ENCODE measurements at regions not wholly inside any gene's neighbourhood (a gene's known extent, or its start where the extent isn't known, plus 50 kb on each side); places are given as distances from the start of the nearest gene placed in this dataset.
"Not testable (repeated sequence)": the region's sequence is repeated elsewhere in the genome, so short reads cannot be mapped to it uniquely, and the experiment has no call there.

DNA sequence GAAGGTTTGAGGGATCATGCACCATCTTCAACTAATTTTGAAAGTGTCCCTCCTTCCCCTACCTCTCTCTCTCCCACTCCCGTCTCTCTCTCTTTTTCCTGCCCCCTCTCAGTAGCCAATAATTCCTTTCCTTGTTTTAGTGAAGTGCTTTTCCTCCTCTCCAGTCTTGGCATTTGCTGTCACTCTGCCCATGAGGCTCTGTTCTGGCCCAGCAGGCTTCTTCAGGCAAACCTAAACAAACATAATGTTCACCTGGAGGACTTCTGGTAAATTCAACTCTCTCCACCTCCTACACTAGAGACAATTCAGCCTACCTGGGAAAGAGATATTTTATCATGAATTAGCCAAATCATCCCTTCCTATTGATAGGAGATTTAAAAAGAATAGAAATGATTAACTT, 86.6 kb upstream of the ADRA1D start:
- DNase-seq (ENCODE audit: extremely low read depth in 1 of 11, low read depth in 9 of 11, low spot score in 4 of 11): no peak

DNA sequence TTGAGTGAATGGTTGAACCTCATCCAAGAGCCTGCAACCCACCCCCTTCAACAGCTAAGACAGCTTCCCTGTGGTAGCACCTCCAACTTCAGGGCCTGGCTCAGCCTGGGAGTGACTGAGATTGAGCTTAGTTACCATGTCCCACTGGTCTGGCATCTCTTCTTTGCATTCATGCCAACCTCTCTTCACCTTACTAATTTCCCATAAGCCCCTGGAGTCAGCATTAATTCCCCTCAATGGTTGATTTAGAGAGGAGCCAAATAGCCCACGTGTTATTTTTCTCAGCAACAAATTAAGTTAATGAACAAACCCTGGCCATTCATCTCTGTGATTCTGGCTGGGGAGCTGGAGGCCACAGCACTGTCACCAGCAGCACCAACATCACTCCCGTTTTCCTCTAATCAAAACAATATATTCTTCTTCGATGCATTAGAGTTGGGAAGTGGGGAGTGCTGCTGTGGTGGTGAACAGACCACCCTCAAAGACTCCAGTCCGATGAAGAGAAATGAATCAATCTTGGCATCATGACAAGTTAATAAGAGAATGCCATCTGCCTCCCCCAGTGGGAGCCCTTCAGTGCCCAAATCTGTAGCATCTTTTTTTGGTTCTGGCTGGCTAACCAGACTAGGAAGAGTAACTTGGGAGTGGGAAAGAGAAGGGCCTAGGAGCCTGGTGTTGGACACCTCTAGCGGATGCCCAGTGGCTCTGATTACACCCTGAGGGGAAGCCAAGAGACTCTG, 83.2 kb upstream of the ADRA1D start:
- no peak for DNase-seq (ENCODE audit: extremely low read depth in 1 of 11, low read depth in 9 of 11, low spot score in 4 of 11)

DNA sequence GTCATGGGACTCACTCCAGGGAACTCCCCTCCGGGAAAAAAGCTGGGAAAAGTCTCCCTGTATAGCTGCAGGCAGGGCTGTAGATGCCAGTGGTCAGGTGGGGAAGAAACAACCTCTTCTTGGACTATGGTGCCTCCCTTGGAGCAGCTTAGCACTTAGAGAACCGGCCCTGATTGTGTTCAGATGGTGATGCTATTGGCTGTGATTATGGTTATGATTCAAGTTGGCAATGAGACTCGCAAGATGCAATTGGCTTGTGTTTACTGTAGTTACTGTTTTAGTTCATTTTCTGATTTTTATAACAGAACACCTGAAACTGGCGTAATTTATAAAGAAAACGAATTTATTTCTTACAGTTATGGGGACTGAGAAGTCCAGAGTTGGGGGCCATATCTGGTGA, 80.9 kb upstream of the ADRA1D start:
- DNase-seq (ENCODE audit: extremely low read depth in 1 of 11, low read depth in 9 of 11, low spot score in 4 of 11): no peak

DNA sequence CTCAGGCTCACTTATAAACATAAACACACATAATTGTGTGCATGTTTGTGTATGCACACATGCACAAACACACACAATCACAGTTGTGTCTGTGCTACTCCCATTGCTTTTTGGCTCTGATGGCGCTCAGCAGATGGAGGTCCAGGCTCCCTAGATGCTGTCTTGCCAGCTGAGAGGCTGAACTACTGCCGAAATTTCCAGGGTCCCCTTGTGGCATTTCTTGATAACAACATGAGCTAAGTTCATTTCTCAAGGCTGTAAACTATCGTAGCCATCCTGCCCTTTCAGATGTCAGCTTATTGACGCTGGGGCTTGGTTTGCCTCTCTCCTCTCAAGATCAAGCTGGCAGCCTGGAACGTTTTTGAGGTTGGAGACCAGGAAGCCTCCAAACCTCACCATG, 80.1 kb upstream of the ADRA1D start:
- DNase-seq (ENCODE audit: extremely low read depth in 1 of 11, low read depth in 9 of 11, low spot score in 4 of 11): no peak

DNA sequence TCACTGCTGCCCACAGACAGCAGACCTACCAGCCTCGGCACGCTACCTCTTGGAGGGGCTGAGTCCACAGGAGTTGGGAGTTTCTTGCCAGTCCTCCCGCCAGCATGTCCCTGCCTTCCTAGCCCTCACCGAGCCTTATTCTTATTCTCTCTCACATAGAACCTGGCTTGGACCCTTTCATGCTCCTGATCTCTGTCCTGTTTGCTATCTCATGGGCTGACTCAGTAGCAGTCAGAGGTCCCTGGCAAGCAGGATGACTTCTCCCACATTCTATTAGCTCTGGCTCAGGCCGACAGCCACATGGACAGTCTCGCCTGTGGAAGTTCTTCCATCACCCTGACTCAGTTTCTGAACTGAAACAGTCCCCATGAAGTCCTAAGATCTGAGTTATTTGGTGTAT, 79.5 kb upstream of the ADRA1D start:
- DNase-seq (ENCODE audit: extremely low read depth in 1 of 11, low read depth in 9 of 11, low spot score in 4 of 11): no peak

DNA sequence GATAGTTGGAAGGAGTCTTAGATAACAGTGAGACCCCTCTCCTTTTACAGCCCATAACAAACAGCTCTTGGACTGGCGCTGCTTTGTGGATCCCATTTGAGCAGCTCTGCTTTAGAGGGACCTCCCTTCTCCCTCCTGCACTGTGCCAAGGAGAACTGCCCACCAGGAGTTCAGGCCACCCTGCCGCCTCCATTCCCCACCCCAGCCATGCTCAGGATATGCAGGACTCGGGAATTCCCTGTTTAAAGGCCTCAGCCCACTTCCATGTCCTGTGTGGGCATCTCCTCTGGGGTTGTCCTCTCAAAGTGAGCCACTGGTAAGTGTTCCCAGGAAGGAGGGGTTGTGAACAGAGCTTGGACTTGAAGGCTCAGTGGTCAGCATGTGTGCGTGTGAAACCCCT, 78.9 kb upstream of the ADRA1D start:
- DNase-seq (ENCODE audit: extremely low read depth in 1 of 11, low read depth in 9 of 11, low spot score in 4 of 11): no peak

DNA sequence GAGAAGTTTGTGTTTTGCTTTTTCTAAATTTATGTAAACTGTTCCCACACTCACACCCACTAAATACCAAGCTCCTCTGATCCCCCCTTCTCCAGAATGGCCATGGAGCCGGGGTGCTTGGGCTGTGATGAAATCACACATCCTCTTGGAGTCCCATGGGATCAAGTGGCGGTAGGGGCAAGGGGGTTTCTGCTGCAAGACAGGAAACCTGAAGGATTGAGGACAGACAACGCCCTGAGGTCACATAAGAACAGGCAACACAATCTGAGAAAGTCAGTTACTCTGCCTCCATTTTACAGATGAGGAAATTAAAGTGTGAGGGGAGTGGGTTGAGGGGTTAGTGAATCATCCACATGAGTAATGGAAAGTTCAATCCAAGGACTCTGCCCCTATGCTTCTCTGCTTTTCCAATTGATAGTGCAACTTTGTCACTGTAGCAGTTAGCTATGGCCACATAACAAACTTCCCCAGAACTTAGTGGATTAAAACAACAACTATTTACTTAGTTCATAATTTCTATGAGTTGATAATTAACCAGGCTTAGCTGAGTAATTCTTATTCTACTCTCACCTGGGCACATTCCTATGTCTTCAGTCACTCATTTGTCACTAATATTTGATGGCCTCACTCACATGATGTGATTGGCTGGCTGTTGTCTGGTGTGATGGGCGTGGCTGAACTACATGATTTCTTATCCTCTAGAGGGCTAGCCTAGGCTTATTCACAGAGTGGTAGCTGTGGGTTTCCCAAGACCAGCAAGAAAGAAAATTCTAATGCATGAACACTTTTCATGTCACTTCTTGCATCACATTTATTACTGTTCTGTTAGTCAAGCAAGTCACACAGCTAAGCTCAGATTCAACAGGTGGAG, 77.3 kb upstream of the ADRA1D start:
- DNase-seq (ENCODE audit: extremely low read depth in 1 of 11, low read depth in 9 of 11, low spot score in 4 of 11): no peak

DNA sequence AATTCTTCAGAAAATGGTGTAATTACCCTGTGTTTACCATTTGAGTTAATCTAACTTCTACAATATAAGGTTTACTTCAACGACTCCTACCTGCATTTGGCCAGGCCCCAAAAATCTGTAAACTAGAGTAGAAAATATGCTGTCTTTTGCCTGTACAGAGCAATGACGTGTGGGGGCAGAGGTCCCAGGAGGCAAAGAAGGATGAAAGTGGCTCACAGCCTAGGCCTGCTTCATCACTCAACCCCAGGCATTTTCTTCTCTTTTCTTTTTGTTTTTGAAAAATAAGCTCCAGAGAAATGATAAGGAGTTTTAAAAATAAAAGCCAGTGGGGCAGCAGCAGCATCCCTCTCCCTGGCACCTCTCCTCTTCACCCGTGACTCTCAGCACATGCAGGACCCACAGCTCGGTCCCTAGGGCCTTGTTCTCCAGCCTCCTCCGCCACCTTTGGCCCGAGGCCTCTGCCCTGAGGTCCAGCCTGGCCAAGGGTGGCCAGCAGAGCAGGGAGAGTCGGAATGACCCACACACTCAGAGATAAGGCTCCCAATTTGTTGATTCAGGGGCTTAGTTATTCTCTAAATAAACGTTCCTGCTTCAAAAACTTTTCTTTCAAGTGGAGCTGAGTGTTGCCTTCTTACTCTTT, 76.6 kb upstream of the ADRA1D start:
- no peak for DNase-seq (ENCODE audit: extremely low read depth in 1 of 11, low read depth in 9 of 11, low spot score in 4 of 11)

DNA sequence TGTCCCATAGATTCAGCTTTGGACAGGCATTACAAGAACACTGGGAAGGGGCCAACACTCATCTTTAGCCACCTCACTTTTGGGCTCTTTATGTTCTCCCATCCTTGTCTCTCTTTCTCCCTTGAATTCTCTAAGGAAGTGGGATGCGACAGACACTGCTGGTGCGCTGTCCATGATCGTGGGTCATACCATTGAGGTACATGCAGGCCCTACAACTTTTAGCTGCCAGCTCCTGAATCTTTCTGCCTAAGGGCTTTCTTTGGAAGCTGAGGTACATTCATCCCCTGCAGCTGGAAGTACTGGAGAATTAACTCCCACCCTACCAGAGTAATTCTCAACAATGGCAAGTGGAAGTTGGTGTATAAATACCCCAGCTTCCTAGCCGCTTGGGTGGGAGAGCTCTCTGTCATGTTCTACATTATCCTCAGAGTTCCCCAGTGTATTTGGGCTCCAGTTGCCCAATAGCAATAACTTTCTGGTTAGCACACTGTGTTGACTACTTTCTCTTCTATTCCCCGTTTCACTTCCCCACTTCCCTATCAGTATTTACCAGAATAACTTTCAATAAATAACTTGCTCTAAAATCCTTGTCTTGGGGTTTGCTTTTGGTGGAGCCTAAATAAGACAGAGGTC, 75.6 kb upstream of the ADRA1D start:
- no peak for DNase-seq (ENCODE audit: extremely low read depth in 1 of 11, low read depth in 9 of 11, low spot score in 4 of 11)

DNA sequence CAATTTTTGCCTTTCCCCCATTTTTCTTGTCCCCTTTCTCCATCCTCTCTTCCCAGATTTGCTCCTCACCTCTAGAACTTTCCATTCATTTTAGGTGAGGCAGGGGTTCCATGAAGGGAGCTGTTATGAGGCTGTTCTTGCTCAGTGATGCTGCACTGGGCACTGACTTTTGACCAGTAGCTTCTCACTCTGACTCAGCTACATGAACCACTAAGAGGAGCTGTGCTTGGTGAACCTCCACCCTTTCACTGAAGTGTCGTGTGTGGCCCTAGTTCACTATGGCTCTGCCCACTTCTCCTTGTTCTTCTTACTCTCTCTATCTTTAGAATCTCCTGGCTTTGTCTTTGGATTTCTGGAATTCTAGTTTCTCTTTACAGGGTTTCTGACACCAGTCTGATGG, 73.4 kb upstream of the ADRA1D start:
- no peak for DNase-seq (ENCODE audit: extremely low read depth in 1 of 11, low read depth in 9 of 11, low spot score in 4 of 11)

DNA sequence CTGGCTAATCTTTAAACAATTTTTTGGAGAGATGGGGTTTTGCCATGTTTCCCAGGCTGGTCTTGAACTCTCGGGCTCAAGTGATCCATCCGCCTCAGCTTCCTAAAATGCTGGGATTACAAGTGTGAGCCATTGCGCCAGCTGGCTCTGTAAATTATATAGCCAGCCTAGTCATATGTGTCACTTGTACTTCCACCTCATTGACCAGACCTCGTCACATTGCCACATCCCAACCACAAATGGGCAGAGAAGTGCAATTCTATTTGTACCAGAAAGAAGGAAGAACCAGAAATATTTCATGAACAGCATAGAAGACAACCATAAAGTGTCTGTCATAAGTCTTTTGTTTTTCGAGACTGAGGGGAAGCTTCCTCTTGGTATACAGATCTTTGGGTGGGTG, 71.2 kb upstream of the ADRA1D start:
- DNase-seq (ENCODE audit: extremely low read depth in 1 of 11, low read depth in 9 of 11, low spot score in 4 of 11): no peak

DNA sequence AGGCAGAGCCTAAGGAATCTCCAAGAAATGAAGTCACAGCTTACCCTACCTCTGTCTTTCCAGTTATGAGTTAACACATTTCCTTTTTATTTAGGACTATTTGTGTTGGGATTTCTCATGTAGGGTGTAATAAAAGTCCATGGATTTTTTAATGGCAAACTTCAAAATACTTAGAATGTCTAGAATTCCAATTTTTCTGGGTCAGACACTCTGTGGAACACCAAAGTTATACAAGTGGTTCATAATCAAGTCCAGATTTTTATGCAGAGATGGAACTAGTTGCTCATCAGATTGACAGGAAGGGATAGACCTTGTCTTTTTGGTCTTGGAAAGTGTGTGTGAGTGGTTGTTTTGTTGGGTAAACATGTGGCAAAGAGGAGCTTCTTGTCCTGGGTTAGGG, 69.8 kb upstream of the ADRA1D start:
- DNase-seq (ENCODE audit: extremely low read depth in 1 of 11, low read depth in 9 of 11, low spot score in 4 of 11): no peak

DNA sequence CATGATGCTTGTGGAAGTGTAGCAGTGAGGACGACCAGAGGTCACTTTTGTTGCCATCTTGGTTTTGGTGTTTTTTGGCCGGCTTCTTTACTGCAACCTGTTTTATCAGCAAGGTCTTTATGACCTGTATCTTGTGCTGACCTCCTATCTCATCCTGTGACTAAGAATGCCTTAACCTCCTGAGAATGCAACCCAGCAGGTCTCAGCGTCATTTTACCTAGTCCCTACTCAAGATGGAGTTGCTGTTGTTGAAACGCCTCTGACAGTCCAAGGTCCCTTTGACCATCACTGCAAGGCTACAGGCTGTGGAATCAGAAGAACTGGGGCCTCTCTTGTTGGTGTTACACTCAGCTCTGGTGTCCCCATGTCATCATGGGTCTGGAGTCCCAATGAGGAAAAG, 61.5 kb upstream of the ADRA1D start:
- DNase-seq (ENCODE audit: extremely low read depth in 1 of 11, low read depth in 9 of 11, low spot score in 4 of 11): not testable (repeated sequence)

DNA sequence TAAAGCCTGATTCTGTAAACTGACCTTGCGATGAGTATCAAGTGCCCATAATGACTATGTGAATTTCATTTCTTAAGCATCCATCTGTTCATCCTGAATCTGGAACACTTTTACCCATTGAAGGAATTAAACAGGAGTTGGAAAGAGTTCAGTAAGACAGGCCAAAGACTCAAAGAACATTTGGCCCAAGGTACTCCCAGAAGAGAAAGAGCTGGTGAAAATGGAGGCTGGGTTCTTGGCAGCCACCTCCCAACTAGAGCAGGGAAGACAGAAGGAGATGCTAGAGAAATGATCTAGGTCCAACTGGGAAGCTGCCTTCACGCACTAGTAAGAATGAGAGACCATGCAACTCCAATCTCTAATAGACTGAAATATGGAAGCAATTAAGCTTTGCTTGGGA, 57.1 kb upstream of the ADRA1D start:
- no peak for DNase-seq (ENCODE audit: extremely low read depth in 1 of 11, low read depth in 9 of 11, low spot score in 4 of 11)

DNA sequence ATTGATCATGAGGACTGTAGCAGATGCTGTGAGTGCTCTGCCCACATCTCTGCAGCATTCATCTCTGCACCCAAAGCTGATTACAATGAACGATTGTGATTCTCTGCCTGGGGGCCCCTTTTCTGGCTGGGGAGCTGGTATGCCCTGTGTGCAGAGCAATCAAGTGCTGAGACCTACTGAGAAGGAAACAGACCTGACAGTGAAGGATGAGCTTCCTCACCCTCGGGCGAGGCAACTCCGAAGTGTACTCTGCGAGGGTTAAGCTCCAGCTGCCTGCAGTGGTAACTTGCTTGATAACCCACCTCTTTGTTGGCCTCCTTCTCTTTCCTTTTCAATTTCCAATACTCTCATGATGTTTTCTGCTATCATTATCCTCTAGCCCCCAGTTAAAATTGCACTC, 56.0 kb upstream of the ADRA1D start:
- no peak for DNase-seq (ENCODE audit: extremely low read depth in 1 of 11, low read depth in 9 of 11, low spot score in 4 of 11)

DNA sequence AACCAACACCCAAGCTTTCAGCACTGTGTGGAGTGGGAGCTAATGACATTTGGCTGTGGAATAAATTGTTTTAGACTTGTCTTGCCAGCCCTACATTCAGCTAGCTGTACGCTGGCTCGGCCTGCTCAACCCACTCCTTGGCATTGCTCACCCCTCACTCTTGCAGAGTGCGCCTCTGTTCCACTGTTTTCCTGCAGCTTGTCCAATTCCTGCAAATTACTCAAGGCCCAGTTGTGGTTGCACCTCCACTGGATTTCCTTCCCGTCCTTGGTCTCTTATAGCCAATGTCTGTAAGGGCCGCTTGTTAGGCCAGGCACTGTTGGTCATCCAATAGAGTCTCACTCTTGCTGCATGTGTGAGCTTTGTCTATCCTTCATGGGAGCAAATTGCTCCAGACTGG, 55.5 kb upstream of the ADRA1D start:
- DNase-seq (ENCODE audit: extremely low read depth in 1 of 11, low read depth in 9 of 11, low spot score in 4 of 11): no peak

DNA sequence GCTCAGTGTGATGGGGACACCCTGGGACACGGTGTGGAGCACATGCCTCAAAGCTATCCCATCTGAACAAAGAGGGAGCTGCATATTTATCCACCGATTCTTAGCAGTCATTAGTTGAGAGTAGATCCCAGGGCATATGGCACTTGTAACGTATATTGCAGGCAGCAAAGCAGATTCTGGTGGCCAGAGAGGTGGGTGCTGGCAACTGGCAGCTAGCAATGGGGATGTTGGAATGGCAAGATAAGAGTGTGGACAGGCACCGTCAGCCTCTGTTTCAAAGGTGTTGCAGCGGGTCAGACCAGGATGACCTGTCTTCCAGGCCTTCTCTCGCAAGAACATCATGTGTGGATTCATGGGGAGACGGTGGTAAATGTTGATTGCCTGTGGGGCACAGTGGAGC, 54.0 kb upstream of the ADRA1D start:
- DNase-seq (ENCODE audit: extremely low read depth in 1 of 11, low read depth in 9 of 11, low spot score in 4 of 11): no peak

DNA sequence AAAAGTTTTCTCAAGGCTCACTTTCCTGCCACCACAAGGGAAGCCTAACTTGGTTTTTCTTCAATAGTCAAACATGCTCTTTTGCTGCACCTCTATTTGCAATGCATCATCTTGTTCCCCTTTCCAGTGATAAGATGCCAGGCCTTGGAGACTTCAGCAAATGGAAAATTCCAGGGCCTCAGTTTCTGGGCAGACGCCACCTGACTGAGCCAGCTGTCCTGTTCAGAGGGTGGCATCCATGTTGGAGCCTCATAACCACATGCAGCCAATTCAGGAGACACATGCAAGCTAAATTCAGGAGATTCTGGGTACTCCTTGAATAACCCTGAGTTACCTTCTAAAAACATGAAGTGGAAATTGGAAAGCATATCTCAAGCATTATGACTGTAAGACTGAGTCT, 51.8 kb upstream of the ADRA1D start:
- no peak for DNase-seq (ENCODE audit: extremely low read depth in 1 of 11, low read depth in 9 of 11, low spot score in 4 of 11)

DNA sequence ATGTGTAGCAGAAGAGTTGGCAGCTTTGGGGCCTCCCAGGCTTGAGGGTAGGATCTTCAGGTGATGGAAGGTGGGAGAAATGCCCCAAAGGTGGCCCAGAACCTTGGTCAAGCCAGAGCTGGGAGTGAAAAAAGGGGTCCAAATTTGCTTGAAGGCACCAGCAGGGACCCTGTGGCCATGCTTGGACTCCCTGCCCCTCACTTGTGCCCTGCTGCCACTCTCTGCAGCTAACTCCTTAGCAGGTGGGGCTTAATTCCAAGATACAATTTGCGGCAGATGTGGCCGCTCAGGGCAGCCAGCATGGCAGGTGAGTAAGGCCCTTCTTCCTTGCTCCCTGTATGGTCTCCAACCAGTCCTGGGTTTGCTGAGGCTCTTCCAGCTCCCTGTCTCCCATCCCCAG, 51.3 kb upstream of the ADRA1D start:
- DNase-seq (ENCODE audit: extremely low read depth in 1 of 11, low read depth in 9 of 11, low spot score in 4 of 11): no peak

DNA sequence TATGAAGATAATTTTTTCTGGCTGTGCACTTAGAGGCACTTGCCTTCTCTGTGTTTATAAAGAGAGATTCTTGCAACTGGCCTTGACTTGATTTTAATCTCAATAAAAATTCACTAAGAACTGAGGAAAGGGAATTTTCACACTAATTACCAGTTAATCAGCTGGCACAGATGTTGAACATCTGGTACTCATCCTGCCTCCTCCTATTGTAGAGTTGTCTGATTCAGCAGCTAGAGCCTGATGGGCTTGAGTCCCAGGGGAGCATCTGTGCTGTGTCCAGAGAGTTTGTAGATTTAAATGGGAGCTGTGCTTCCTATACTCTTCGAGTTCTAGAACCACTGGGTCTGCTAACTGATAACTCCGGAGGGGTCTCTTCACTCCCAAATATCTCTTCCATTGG, 50.7 kb upstream of the ADRA1D start:
- no peak for DNase-seq (ENCODE audit: extremely low read depth in 1 of 11, low read depth in 9 of 11, low spot score in 4 of 11)

Measured in renal cortex interstitium (tissue), 11 donors.